Adrenal gland (tissue), 5 donors: ENCODE measurements at regions not wholly inside any gene's neighbourhood (a gene's known extent, or its start where the extent isn't known, plus 50 kb on each side); places are given as distances from the start of the nearest gene placed in this dataset.

Source experiments
- POLR2A ChIP-seq, 2 donors: fragments of 450-650 bp; IDR thresholded peaks; one replicate each; pipeline ENCODE4 v1.6.1; 2017; ENCODE audit warnings: antibody characterized with exemption in 2 of 2, mild to moderate bottlenecking in 2 of 2, moderate library complexity in 1 of 2
- TF ChIP-seq, protein P1 (sequence below), 6 experiments: fragments of 450-650 bp in 4 of 6; fragments of 200-600 bp in 2 of 6; sonication (generic) in 1 of 6; IDR thresholded peaks; 1 replicate in 5 of 6; 2 replicates in 1 of 6; pipeline versions ENCODE4 v1.5.1 to v1.8.0; 2016 to 2021; ENCODE audit warnings: antibody characterized with exemption in 6 of 6, mild to moderate bottlenecking in 2 of 6, moderate library complexity in 1 of 6
- donor health status: DM: no; HTN: no; CAD: no.

DNA sequence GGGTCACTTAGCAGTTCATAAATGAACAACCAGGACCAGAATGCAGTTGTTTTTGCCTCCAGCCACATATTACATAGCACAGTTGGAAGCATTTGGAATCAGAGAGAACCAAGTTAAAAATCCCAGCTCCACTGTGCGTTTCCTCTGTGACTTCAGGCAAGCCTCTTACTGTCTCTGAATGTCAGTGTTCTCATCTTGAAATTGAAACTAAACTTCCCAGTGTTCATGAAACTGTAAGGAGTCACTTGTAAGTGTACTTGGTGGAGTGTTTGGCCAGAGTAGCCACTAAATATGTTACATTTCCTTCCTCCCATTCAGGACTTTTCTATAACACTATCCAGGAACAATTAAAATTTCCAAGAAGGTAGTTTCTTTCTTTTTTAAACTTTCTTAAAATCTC lies 276.8 kb downstream of the KCNRG start:
- TF ChIP-seq, protein P1, sequence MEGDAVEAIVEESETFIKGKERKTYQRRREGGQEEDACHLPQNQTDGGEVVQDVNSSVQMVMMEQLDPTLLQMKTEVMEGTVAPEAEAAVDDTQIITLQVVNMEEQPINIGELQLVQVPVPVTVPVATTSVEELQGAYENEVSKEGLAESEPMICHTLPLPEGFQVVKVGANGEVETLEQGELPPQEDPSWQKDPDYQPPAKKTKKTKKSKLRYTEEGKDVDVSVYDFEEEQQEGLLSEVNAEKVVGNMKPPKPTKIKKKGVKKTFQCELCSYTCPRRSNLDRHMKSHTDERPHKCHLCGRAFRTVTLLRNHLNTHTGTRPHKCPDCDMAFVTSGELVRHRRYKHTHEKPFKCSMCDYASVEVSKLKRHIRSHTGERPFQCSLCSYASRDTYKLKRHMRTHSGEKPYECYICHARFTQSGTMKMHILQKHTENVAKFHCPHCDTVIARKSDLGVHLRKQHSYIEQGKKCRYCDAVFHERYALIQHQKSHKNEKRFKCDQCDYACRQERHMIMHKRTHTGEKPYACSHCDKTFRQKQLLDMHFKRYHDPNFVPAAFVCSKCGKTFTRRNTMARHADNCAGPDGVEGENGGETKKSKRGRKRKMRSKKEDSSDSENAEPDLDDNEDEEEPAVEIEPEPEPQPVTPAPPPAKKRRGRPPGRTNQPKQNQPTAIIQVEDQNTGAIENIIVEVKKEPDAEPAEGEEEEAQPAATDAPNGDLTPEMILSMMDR (IDR thresholded peaks at IDR 0.05), result no peak
- no peak for TF ChIP-seq POLR2A (IDR thresholded peaks at IDR 0.05)
